IMR-90 (cell line): ENCODE measurements at regions not wholly inside any gene's neighbourhood (a gene's known extent, or its start where the extent isn't known, plus 50 kb on each side); places are given as distances from the start of the nearest gene placed in this dataset.

Experiments used
- ATAC-seq: fragments of 200-7000 bp; cut with Tn5 transposase; 2 replicates; pipeline ENCODE4 v1.9.1; 2020; ENCODE audit warnings: low read depth, mild to moderate bottlenecking, moderate library complexity
- BruUV-seq: library from RNA; stranded (reverse); fragments of 400-500 nt; replicated peaks from 2 replicates; lab custom pipeline; 2021; lab: Mats Ljungman, UMichigan
- CTCF ChIA-PET: fragments of 300-600 bp; formaldehyde crosslinking; extraction: SDS; loops from one replicate; lab custom pipeline; 2021; ENCODE audit warnings: antibody characterized with exemption; lab: Yijun Ruan, JAX
- POLR2A ChIA-PET: fragments of 300-600 bp; sonication (Branson Sonifier 250); formaldehyde crosslinking; loops from one replicate; lab custom pipeline; 2022; ENCODE audit warnings: antibody characterized with exemption; ENCODE audit not compliant: unreplicated experiment; lab: Charles Lee
- DNase-seq: peaks from one replicate; pipeline ENCODE4 v3.0.0; 2013
- H2AFZ ChIP-seq: replicated peaks from 2 replicates; pipeline ENCODE3; 2013; ENCODE audit warnings: low read length, mild to moderate bottlenecking; ENCODE audit not compliant: poor library complexity
- H2AK5ac ChIP-seq: 2 replicates; pipeline ENCODE4 v1.6.1; 2013; ENCODE audit warnings: low read depth, low read length, inconsistent platforms
- H2AK9ac ChIP-seq: replicated peaks from 2 replicates; pipeline ENCODE3; 2013; ENCODE audit warnings: mild to moderate bottlenecking, low read depth, low read length, moderate library complexity; ENCODE audit not compliant: poor library complexity
- H2BK120ac ChIP-seq: 2 replicates; pipeline ENCODE4 v1.6.1; 2013; ENCODE audit warnings: low read depth, low read length, inconsistent platforms
- H2BK15ac ChIP-seq: 3 replicates; pipeline ENCODE4 v1.6.1; 2013; ENCODE audit warnings: low read depth, low read length, inconsistent platforms
- H2BK20ac ChIP-seq: 2 replicates; pipeline ENCODE4 v1.6.1; 2013; ENCODE audit warnings: low read depth, mild to moderate bottlenecking, inconsistent platforms, low read length, moderate library complexity
- H2BK5ac ChIP-seq: 2 replicates; pipeline ENCODE4 v1.6.1; 2013; ENCODE audit warnings: mild to moderate bottlenecking, low read depth, low read length, inconsistent platforms; ENCODE audit not compliant: poor library complexity, severe bottlenecking
- H3K14ac ChIP-seq: replicated peaks from 2 replicates; pipeline ENCODE4 v1.6.1; 2013; ENCODE audit warnings: low read depth, low read length, inconsistent platforms
- H3K18ac ChIP-seq: 2 replicates; pipeline ENCODE4 v1.6.1; 2013; ENCODE audit warnings: low read depth, low read length, control low read depth
- H3K23ac ChIP-seq: 2 replicates; pipeline ENCODE4 v1.6.1; 2013; ENCODE audit warnings: low read depth, low read length, inconsistent platforms
- H3K27ac ChIP-seq: 2 replicates; pipeline ENCODE4 v1.5.1; 2013; ENCODE audit warnings: mild to moderate bottlenecking, control low read depth, low read length; ENCODE audit not compliant: insufficient read depth
- H3K27me3 ChIP-seq: 2 replicates; pipeline ENCODE4 v1.6.1; 2013; ENCODE audit warnings: low read length; ENCODE audit not compliant: control insufficient read depth, insufficient read depth
- H3K36me3 ChIP-seq: 2 replicates; pipeline ENCODE4 v1.6.1; 2013; ENCODE audit warnings: low read length, mixed read lengths; ENCODE audit not compliant: control insufficient read depth, insufficient read depth
- H3K4ac ChIP-seq: 2 replicates; pipeline ENCODE4 v1.6.1; 2013; ENCODE audit warnings: low read depth, low read length, inconsistent platforms
- H3K4me1 ChIP-seq: 2 replicates; pipeline ENCODE4 v1.6.1; 2013; ENCODE audit warnings: low read length, mixed read lengths; ENCODE audit not compliant: control insufficient read depth, insufficient read depth
- H3K4me2 ChIP-seq: 2 replicates; pipeline ENCODE4 v1.6.1; 2013; ENCODE audit warnings: low read depth, mild to moderate bottlenecking, control low read depth, low read length, moderate library complexity
- H3K4me3 ChIP-seq: 2 replicates; pipeline ENCODE4 v1.5.1; 2013; ENCODE audit warnings: low read depth, mild to moderate bottlenecking, control low read depth, low read length, moderate library complexity; ENCODE audit not compliant: insufficient read depth
- H3K56ac ChIP-seq: 2 replicates; pipeline ENCODE4 v1.6.1; 2013; ENCODE audit warnings: low read length, inconsistent platforms; ENCODE audit not compliant: insufficient read depth; ENCODE audit errors: extremely low read depth
- H3K79me1 ChIP-seq, 2 experiments: 2 replicates each; pipeline ENCODE4 v1.6.1; 2013; ENCODE audit warnings: low read length in 2 of 2, inconsistent platforms in 1 of 2, low read depth in 1 of 2
- H3K9ac ChIP-seq: 2 replicates; pipeline ENCODE4 v1.6.1; 2013; ENCODE audit warnings: low read depth, low read length, control low read depth
- H3K9me1 ChIP-seq: 2 replicates; pipeline ENCODE4 v1.6.1; 2013; ENCODE audit warnings: low read length, inconsistent platforms; ENCODE audit not compliant: insufficient read depth
- H3K9me3 ChIP-seq: 2 replicates; pipeline ENCODE4 v1.6.1; 2013; ENCODE audit warnings: low read length; ENCODE audit not compliant: control insufficient read depth, insufficient read depth
- H4K20me1 ChIP-seq: 2 replicates; pipeline ENCODE4 v1.6.1; 2013; ENCODE audit warnings: low read length, inconsistent platforms; ENCODE audit not compliant: insufficient read depth
- H4K5ac ChIP-seq: 2 replicates; pipeline ENCODE4 v1.6.1; 2013; ENCODE audit warnings: mild to moderate bottlenecking, low read depth, low read length, control low read depth
- H4K8ac ChIP-seq, 2 experiments: 2 replicates each; pipeline ENCODE4 v1.6.1; 2013; ENCODE audit warnings: low read depth in 2 of 2, low read length in 2 of 2, control low read depth in 1 of 2, inconsistent platforms in 1 of 2
- H4K91ac ChIP-seq: 2 replicates; pipeline ENCODE4 v1.6.1; 2013; ENCODE audit warnings: low read depth, low read length, inconsistent platforms; ENCODE audit not compliant: insufficient read depth
- BHLHE40 ChIP-seq: fragments of 150-350 bp; IDR thresholded peaks from 2 replicates; pipeline ENCODE4 v1.6.1; 2016; ENCODE audit warnings: mild to moderate bottlenecking, low read depth, low read length
- CEBPB ChIP-seq: IDR thresholded peaks from 2 replicates; pipeline ENCODE4 v1.6.1; 2012; ENCODE audit warnings: low read depth, low read length, improper control_type of control experiment
- CHD1 ChIP-seq: IDR thresholded peaks from 2 replicates; pipeline ENCODE4 v1.6.1; 2012; ENCODE audit warnings: low read depth, low read length, improper control_type of control experiment
- ELK1 ChIP-seq: fragments of 150-350 bp; IDR thresholded peaks from 2 replicates; pipeline ENCODE4 v1.6.1; 2016; ENCODE audit warnings: low read depth, mild to moderate bottlenecking, low read length, moderate library complexity, borderline replicate concordance
- FOS ChIP-seq: fragments of 150-350 bp; IDR thresholded peaks from 2 replicates; pipeline ENCODE4 v1.6.1; 2016; ENCODE audit warnings: low read depth, low read length
- MAFK ChIP-seq: IDR thresholded peaks from 2 replicates; pipeline ENCODE4 v1.6.1; 2012; ENCODE audit warnings: low read depth, low read length, improper control_type of control experiment
- MAZ ChIP-seq: IDR thresholded peaks from 2 replicates; pipeline ENCODE4 v1.6.1; 2012; ENCODE audit warnings: low read depth, mild to moderate bottlenecking, low read length, improper control_type of control experiment, moderate library complexity, borderline replicate concordance
- MXI1 ChIP-seq: IDR thresholded peaks from 2 replicates; pipeline ENCODE4 v1.6.1; 2012; ENCODE audit warnings: low read depth, mild to moderate bottlenecking, low read length, moderate library complexity, borderline replicate concordance
- NFE2L2 ChIP-seq: fragments of 150-350 bp; IDR thresholded peaks from 2 replicates; pipeline ENCODE4 v1.6.1; 2016; ENCODE audit warnings: low read depth, mild to moderate bottlenecking, low read length
- POLR2A ChIP-seq: IDR thresholded peaks from 2 replicates; pipeline ENCODE4 v1.6.1; 2012; ENCODE audit warnings: mild to moderate bottlenecking, low read depth, low read length
- RAD21 ChIP-seq: IDR thresholded peaks from 2 replicates; pipeline ENCODE4 v1.6.1; 2012; ENCODE audit warnings: low read length, improper control_type of control experiment
- RCOR1 ChIP-seq: IDR thresholded peaks from 2 replicates; pipeline ENCODE4 v1.6.1; 2012; ENCODE audit warnings: mild to moderate bottlenecking, low read length, improper control_type of control experiment; ENCODE audit not compliant: insufficient replicate concordance
- RFX5 ChIP-seq: IDR thresholded peaks from 2 replicates; pipeline ENCODE4 v1.8.0; 2012; ENCODE audit warnings: low read depth, mild to moderate bottlenecking, low read length, moderate library complexity
- SMC3 ChIP-seq: fragments of 150-350 bp; IDR thresholded peaks from 2 replicates; pipeline ENCODE4 v1.6.1; 2016; ENCODE audit warnings: low read depth, mild to moderate bottlenecking, antibody characterized with exemption, low read length, moderate library complexity
- WGBS, 2 experiments: methylation state at CpG; one replicate each; pipeline versions ENCODE4 v1.1.5 to v1.1.7; 2013; ENCODE audit warnings: missing lambda C conversion rate in 2 of 2; ENCODE audit not compliant: insufficient read length in 1 of 2; ENCODE audit errors: extremely low coverage in 2 of 2; 5-methylcytosine and 5-hydroxymethylcytosine counted together
- dilution Hi-C: fragments of 300-500 bp; cut with HindIII; formaldehyde crosslinking; loops from one replicate; pipeline ENCODE4 v1.14.3; 2018; ENCODE audit warnings: low sequenced_read_pairs; ENCODE audit not compliant: unreplicated experiment
- in situ Hi-C: fragments of 300-500 bp; cut with MboI; formaldehyde crosslinking; loops from 3 replicates; pipeline ENCODE4 v1.14.3; 2019; ENCODE audit warnings: low sequenced_read_pairs, inconsistent platforms, mixed read lengths
- intact Hi-C: fragments of 100-400 bp; cut with micrococcal nuclease; formaldehyde crosslinking; loops from 2 replicates; pipeline ENCODE4 v1.10.0; 2022
- TF ChIP-seq, protein P1 (sequence below): conservative IDR thresholded peaks from 2 replicates; pipeline ENCODE4 v1.5.1; 2012; ENCODE audit warnings: mild to moderate bottlenecking, low read depth, low read length, improper control_type of control experiment
- TF ChIP-seq, protein P2 (sequence below): fragments of 150-350 bp; IDR thresholded peaks from 2 replicates; pipeline ENCODE4 v1.6.1; 2017; ENCODE audit warnings: mild to moderate bottlenecking, antibody characterized with exemption, low read length, low read depth

DNA sequence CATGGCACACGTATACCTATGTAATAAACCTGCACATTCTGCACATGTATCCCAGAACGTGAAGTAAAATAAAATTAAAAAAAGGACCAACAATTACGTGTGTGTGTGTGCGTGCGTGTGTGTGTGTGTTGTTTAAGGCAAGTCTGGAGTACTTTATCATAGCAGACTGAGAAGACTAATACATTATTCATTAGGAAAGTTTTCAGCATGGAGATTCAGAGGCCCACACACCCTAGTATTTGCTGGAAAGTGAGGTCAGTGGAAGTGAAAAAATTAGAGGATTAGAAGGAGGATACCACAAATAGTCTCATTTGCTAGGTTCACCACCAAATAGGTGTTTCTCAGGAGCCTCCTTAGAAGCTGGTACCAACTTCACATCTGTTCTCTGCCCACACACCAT lies 457.1 kb upstream of the CPEB2 start:
- H3K27me3 ChIP-seq: no peaks in the 10 kb centered on the region
- DNase-seq (no peak), ATAC-seq (no peak)
- H3K23ac ChIP-seq: no peak overlapping the region
- no peak overlapping the region for H2AK9ac ChIP-seq
- ChIA-PET POLR2A (no interaction called here), CTCF (no interaction called here)
- no peaks in the 10 kb centered on the region for H3K9me1 ChIP-seq
- no peaks in the 10 kb centered on the region for H3K4me1 ChIP-seq
- in situ Hi-C loops: no loop called here
- H4K8ac ChIP-seq: no peak overlapping the region
- WGBS, 2 experiments: no CpG with 5 or more reads among the region's 5 CpGs
- H2BK15ac ChIP-seq: no peak overlapping the region
- dilution Hi-C loops: no loop called here
- H3K27ac ChIP-seq: no peak overlapping the region
- no peaks in the 10 kb centered on the region for H3K9me3 ChIP-seq
- H3K18ac ChIP-seq: no peak overlapping the region
- no peak overlapping the region for H4K91ac ChIP-seq
- no peaks in the 10 kb centered on the region for H3K36me3 ChIP-seq
- intact Hi-C loops: no loop called here
- no peak overlapping the region for H2BK120ac ChIP-seq
- H4K5ac ChIP-seq: no peak overlapping the region
- H2AK5ac ChIP-seq: no peak overlapping the region
- no peaks in the 10 kb centered on the region for H4K20me1 ChIP-seq
- BruUV-seq: no TSS peak
- TF ChIP-seq MAFK: no peak
- no peak for TF ChIP-seq POLR2A
- no peak for TF ChIP-seq RCOR1
- no peak for TF ChIP-seq BHLHE40
- no peak for TF ChIP-seq MXI1
- TF ChIP-seq CHD1: no peak
- TF ChIP-seq NFE2L2: no peak
- TF ChIP-seq FOS: no peak
- no peak for TF ChIP-seq MAZ
- TF ChIP-seq ELK1: no peak
- no peak for TF ChIP-seq RFX5
- TF ChIP-seq, protein P1, sequence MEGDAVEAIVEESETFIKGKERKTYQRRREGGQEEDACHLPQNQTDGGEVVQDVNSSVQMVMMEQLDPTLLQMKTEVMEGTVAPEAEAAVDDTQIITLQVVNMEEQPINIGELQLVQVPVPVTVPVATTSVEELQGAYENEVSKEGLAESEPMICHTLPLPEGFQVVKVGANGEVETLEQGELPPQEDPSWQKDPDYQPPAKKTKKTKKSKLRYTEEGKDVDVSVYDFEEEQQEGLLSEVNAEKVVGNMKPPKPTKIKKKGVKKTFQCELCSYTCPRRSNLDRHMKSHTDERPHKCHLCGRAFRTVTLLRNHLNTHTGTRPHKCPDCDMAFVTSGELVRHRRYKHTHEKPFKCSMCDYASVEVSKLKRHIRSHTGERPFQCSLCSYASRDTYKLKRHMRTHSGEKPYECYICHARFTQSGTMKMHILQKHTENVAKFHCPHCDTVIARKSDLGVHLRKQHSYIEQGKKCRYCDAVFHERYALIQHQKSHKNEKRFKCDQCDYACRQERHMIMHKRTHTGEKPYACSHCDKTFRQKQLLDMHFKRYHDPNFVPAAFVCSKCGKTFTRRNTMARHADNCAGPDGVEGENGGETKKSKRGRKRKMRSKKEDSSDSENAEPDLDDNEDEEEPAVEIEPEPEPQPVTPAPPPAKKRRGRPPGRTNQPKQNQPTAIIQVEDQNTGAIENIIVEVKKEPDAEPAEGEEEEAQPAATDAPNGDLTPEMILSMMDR: no peak
- no peak for TF ChIP-seq RAD21
- no peak for TF ChIP-seq CEBPB
- TF ChIP-seq, protein P2, sequence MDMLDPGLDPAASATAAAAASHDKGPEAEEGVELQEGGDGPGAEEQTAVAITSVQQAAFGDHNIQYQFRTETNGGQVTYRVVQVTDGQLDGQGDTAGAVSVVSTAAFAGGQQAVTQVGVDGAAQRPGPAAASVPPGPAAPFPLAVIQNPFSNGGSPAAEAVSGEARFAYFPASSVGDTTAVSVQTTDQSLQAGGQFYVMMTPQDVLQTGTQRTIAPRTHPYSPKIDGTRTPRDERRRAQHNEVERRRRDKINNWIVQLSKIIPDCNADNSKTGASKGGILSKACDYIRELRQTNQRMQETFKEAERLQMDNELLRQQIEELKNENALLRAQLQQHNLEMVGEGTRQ: no peak
- TF ChIP-seq SMC3: no peak
- no peak overlapping the region for H3K9ac ChIP-seq
- H3K56ac ChIP-seq: no peak overlapping the region
- no peak overlapping the region for H2BK20ac ChIP-seq
- H3K79me1 ChIP-seq: no peaks in the 10 kb centered on the region
- H3K4me2 ChIP-seq: no peak overlapping the region
- no peak overlapping the region for H3K4ac ChIP-seq
- no peak overlapping the region for H2AFZ ChIP-seq
- H3K4me3 ChIP-seq: no peak overlapping the region
- no peak overlapping the region for H3K14ac ChIP-seq
- H2BK5ac ChIP-seq: no peak overlapping the region
